KOPT-K1 (cell line): ENCODE measurements at regions not wholly inside any gene's neighbourhood (a gene's known extent, or its start where the extent isn't known, plus 50 kb on each side); places are given as distances from the start of the nearest gene placed in this dataset.

Experiments used
- H3K27ac ChIP-seq: fragments of 200-600 bp; sonication (generic); 2 replicates; pipeline ENCODE4 v1.5.1; 2016; ENCODE audit warnings: antibody characterized with exemption, mild to moderate bottlenecking, low read depth, low read length; ENCODE audit not compliant: poor library complexity, severe bottlenecking
- H3K36me3 ChIP-seq: fragments of 200-600 bp; sonication (generic); 2 replicates; pipeline ENCODE4 v1.5.1; 2017; ENCODE audit warnings: antibody characterized with exemption, mild to moderate bottlenecking, low read length, moderate library complexity; ENCODE audit not compliant: insufficient read depth
- H3K9me3 ChIP-seq: fragments of 200-600 bp; sonication (generic); 2 replicates; pipeline ENCODE4 v1.5.1; 2017; ENCODE audit warnings: antibody characterized with exemption, low read length, mild to moderate bottlenecking; ENCODE audit not compliant: insufficient read depth, poor library complexity, severe bottlenecking

DNA sequence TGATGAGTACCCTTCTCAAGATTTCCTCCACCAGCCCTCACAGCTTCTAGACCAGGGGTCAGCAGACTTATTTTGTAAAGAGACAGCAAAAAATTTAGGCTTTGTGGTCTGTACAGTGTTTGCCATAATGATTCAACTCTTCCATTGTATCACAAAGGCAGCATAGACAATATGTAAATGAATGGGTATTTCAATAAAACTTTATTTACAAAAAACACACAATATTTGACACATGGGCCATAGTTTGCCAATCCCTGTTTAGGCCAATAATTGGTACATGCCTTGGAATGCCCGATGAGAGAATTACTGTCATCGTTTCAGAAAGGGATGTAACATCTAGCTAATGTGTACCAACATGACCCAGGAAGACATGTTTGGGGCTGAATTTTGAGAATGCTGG, 178.9 kb upstream of the GALNT2 start:
- Histone ChIP-seq H3K36me3 (no peaks in the 10 kb centered on the region), H3K27ac (no peak overlapping the region), H3K9me3 (no peaks in the 10 kb centered on the region)

DNA sequence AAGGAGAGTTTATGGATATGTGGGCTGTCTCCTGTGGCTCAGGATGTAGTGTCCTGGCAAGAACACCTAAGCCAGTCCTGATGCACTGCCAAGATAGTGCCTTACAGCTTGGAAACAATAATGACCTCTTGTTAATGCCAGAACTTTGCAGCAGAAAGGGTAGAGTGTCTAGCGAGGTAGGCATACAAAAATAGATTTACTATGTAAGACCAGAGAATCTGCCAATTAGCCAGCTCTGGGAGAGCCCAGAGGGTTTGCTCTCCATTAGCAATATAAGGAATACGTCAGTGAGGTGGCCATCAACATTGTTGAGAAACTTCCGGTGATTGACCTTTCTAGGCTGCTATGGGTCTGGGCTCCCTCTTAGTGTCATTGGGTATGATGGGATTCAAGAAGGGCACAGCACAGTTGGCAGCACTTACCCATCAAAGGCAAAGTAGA, 178.5 kb upstream of the GALNT2 start:
- Histone ChIP-seq H3K9me3 (no peaks in the 10 kb centered on the region), H3K27ac (no peak overlapping the region), H3K36me3 (no peaks in the 10 kb centered on the region)

GRCh38 chr1:229889031-229889517, 178.0 kb upstream of the GALNT2 start:
- Histone ChIP-seq H3K9me3 (no peaks in the 10 kb centered on the region), H3K36me3 (no peaks in the 10 kb centered on the region), H3K27ac (no peak overlapping the region)

GRCh38 chr1:229891227-229891626, 175.8 kb upstream of the GALNT2 start:
- H3K27ac ChIP-seq, result no peak overlapping the region
- H3K36me3 ChIP-seq, result no peaks in the 10 kb centered on the region
- no peaks in the 10 kb centered on the region for H3K9me3 ChIP-seq

DNA sequence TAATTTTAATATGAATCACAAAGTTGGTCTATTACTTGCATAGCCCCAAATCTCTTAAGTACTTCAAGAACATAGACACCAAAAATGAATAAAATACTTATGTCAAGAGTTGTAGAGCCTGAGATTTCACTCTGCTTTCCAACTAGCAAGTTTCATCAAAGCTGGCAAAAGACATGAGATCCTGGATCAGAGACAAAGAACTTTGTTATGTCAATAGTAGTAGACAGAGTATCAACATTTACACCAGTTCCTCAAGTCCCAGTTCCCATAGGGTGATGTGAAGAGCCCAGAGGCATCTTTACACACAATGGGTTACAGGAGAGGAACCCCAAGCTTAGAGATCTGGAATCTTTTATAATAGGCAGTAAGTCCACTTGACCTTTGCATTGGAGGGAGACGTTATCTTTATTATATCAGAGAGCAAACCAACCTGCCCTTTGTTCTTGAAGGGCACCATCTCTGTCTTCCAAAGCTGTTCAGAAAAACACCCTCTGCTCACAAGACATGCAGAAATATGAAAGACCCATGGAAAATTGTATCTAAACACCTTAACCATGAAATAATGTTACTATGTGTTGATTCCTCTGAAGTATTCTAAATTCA, 174.4 kb upstream of the GALNT2 start:
- Histone ChIP-seq H3K27ac (no peak overlapping the region), H3K9me3 (no peaks in the 10 kb centered on the region), H3K36me3 (no peaks in the 10 kb centered on the region)

DNA sequence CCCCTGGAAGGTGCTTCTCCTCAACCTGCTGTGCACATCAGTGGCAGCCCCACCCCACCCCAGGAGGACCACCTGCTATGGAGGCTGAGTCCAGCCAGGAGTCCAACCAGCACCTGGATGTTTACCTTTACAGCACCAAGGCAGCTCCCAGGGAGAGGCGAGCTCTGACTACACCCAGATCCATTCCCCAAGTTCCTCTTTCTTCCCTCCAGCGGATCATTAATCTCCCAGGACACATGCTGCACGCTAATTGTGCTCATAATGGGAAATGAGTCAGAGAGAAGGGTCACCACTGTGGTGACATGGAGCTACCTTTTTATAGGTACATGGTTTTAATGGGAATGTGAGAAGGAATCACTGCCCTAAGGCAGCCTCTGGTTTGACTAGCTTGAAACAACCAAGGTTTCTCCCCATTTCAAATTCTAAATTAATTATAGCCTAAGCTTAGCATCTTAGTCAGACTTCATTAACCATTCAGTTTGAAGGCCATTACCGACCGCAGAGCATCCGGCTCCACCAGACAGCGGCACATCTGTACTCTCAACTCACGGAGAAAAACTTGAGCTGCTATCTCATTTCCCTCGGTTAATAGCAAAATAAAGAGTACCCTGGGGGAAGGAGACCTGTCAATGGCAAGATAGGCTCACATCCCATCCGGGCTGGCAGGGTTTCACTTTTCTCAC, 173.1 kb upstream of the GALNT2 start:
- Histone ChIP-seq H3K9me3 (no peaks in the 10 kb centered on the region), H3K36me3 (no peaks in the 10 kb centered on the region), H3K27ac (no peak overlapping the region)

DNA sequence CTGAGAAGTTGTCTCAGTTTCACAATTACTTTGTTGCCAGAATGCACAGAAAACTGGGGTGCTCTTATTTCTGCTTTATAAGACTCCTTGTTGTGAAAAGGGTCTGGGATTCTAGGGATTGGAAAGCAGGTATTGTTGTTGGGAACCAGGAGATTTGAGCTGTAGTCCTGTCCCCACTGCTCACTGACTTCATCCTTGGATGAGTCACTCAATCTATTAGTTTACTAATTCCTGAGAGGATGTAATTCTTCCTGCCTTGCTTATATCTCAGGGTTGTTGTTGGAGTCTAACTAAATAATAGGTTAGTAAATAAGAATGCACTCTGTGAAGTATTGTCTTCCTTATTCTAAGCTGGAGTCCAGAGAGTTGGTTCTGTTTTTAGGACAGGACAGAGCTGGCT, 172.5 kb upstream of the GALNT2 start:
- Histone ChIP-seq H3K27ac (no peak overlapping the region), H3K36me3 (no peaks in the 10 kb centered on the region), H3K9me3 (no peaks in the 10 kb centered on the region)

GRCh38 chr1:229895605-229896004, 171.4 kb upstream of the GALNT2 start:
- Histone ChIP-seq H3K27ac (no peak overlapping the region), H3K9me3 (no peaks in the 10 kb centered on the region), H3K36me3 (no peaks in the 10 kb centered on the region)

DNA sequence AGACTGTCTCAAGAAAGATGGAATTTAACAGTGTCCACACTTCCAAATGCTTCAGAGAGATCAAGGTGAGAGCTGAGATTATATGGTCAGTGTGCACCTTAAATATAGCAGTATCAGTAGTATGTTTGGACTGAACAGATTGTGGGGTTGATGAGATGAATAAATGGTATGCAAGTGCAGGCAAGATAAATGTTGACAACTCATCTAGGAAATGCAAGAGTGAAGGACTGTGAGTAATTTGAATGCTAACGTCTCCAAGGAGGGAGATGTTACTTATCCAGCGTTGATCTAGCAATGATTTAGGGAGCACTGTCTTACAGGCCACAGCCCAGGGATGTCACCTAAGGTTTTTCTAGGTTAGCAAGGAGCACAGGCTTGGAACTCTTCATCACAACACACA, 170.7 kb upstream of the GALNT2 start:
- Histone ChIP-seq H3K36me3 (no peaks in the 10 kb centered on the region), H3K27ac (no peak overlapping the region), H3K9me3 (peaks cover 5% of the 10 kb centered on the region)

GRCh38 chr1:229896861-229897260, 170.2 kb upstream of the GALNT2 start:
- Histone ChIP-seq H3K36me3 (no peaks in the 10 kb centered on the region), H3K9me3 (peaks cover 10% of the 10 kb centered on the region), H3K27ac (no peak overlapping the region)

DNA sequence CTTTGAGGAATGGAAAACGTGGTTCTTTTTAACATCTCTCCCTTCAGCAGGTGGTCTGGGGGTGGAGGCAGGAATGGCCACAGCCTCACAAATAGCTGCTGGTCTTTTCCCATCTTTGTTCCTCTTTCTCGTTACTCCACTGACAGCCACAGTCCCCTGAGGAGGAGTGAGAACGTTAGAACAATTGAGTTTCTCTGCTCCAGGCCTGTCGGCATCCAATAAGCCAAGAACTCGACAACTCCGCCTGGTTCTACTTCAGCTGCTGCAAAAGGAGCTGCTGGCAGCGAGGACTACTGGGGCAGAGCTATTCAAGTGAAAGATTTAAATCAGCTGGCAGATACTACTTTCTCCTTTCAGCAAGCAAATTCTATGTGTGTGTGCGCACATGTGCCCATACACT, 169.5 kb upstream of the GALNT2 start:
- Histone ChIP-seq H3K9me3 (peaks cover 11% of the 10 kb centered on the region), H3K36me3 (no peaks in the 10 kb centered on the region), H3K27ac (no peak overlapping the region)

DNA sequence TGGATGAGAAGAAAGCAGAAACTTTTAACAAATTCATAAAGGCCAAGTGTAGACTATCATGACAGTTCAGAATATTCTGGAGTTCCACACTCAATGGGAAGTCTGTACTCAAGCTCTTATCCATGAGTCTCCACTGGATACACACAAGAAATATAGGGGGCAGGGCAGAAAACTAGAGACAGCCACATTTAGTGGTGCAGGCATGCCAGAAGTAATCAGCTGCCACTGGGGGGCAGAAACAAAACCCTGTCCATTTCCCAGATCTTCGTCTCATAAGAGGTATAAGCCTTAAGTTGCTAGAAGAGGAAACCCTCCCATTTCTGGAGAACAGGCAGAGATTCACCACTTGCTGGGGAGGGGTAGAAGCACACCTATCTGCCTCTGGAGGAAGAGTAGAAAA, 166.8 kb upstream of the GALNT2 start:
- Histone ChIP-seq H3K9me3 (peaks cover 11% of the 10 kb centered on the region), H3K27ac (no peak overlapping the region), H3K36me3 (no peaks in the 10 kb centered on the region)

GRCh38 chr1:229905031-229905545, 161.9 kb upstream of the GALNT2 start:
- Histone ChIP-seq H3K27ac (no peak overlapping the region), H3K36me3 (no peaks in the 10 kb centered on the region), H3K9me3 (peaks cover 11% of the 10 kb centered on the region)

GRCh38 chr1:229905652-229906051, 161.4 kb upstream of the GALNT2 start:
- Histone ChIP-seq H3K9me3 (peaks cover 11% of the 10 kb centered on the region), H3K36me3 (no peaks in the 10 kb centered on the region), H3K27ac (no peak overlapping the region)

DNA sequence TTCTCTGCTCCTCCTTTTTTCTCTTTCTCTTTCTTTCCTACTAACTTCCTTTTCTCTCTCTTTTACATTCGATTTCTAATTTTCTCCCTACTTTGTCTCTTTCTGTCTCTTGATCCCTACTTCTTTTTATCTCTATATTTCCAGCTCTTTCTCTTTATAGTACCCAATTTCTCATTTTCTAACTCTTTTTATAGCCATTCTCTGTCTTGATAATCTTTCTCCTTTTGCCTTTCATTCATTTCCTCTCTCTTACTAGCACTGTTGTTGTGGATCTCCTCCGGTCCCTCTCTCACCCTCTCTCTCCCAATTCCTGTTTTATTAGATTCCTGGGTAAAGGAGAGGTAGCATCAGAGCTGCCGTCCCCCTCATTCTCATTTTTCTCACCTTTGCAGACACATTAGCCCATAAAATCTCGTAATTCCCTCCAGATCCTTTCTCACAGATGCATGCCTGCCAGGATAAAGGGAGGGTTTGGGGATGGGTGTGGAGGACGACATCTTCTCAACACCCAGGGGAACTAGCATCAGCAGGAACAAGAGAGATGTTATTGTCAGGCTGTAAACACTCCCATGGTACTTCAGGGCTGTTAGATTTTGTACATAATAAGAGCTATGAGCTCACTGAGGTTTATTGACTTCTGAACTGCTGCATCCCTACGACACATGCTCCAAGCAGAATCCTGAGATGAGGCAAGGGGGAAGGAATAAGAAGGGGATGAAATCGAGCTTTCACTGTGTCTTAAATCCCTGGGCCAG, 159.0 kb upstream of the GALNT2 start:
- Histone ChIP-seq H3K27ac (no peak overlapping the region), H3K9me3 (no peaks in the 10 kb centered on the region), H3K36me3 (no peaks in the 10 kb centered on the region)
